Astrocyte (in vitro differentiated cells and primary cell): ENCODE measurements at regions not wholly inside any gene's neighbourhood (a gene's known extent, or its start where the extent isn't known, plus 50 kb on each side); places are given as distances from the start of the nearest gene placed in this dataset.

Source experiments
- EZH2 ChIP-seq: IDR thresholded peaks from 2 replicates; pipeline ENCODE4 v1.6.1; 2012; ENCODE audit warnings: mild to moderate bottlenecking, low read length, inconsistent platforms; ENCODE audit not compliant: insufficient read depth
- TF ChIP-seq, protein P1 (sequence below): IDR thresholded peaks from 2 replicates; pipeline ENCODE4 v1.5.1; 2011; ENCODE audit warnings: low read depth, mild to moderate bottlenecking, inconsistent platforms, low read length, moderate library complexity; ENCODE audit not compliant: insufficient read depth

DNA sequence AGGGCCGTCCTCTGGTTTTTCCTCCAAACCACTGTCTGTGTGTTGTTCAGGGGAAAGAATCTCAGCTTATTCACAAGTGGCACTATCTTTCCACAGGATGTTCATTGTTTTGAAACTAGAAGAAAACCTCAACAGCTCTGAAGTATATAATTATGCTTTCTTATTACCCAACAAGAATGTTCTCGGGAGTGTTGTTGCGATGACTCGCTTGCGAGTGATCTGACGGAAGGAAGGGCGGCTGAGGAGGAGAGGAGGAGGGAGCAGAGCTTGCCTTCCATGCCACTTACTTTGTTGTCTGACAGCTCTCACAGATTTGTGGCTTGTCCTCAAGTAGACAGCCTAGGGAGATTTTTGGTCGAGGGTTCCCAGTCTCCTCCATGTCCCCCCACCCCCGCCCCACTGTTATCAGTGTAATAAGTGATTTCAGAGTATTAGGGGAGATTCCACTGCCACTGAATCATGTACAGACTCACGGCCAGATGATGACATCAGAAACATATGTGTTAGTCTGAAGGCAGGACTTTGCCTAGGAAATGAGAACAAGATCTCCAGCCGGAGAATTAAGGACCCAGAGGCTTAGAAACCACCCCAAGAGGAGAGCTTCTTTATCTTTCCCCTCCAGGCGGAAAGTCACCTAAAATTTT lies 80.7 kb upstream of the CCN6 start:
- TF ChIP-seq, protein P1, sequence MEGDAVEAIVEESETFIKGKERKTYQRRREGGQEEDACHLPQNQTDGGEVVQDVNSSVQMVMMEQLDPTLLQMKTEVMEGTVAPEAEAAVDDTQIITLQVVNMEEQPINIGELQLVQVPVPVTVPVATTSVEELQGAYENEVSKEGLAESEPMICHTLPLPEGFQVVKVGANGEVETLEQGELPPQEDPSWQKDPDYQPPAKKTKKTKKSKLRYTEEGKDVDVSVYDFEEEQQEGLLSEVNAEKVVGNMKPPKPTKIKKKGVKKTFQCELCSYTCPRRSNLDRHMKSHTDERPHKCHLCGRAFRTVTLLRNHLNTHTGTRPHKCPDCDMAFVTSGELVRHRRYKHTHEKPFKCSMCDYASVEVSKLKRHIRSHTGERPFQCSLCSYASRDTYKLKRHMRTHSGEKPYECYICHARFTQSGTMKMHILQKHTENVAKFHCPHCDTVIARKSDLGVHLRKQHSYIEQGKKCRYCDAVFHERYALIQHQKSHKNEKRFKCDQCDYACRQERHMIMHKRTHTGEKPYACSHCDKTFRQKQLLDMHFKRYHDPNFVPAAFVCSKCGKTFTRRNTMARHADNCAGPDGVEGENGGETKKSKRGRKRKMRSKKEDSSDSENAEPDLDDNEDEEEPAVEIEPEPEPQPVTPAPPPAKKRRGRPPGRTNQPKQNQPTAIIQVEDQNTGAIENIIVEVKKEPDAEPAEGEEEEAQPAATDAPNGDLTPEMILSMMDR = no peak
- no peak for TF ChIP-seq EZH2
